ENCODE measurements at regions not wholly inside any gene's neighbourhood (a gene's known extent, or its start where the extent isn't known, plus 50 kb on each side); places are given as distances from the start of the nearest gene placed in this dataset.

GRCh38 chr5:2282034-2282690 lies 399.4 kb upstream of the IRX4 start:
- no peak for DNase-seq (ENCODE audit: low read depth in 6 of 9, low spot score in 9 of 9)
- no peaks in the 10 kb centered on the region for H3K36me3 ChIP-seq (ENCODE audit: control insufficient read depth in 2 of 2, insufficient read depth in 2 of 2, low read length in 1 of 2)

GRCh38 chr5:2281446-2281845 lies 398.7 kb upstream of the IRX4 start:
- no peak for DNase-seq (ENCODE audit: low read depth in 6 of 9, low spot score in 9 of 9)
- Histone ChIP-seq H3K4me3 (ENCODE audit: low read length in 2 of 2) (no peak overlapping the region), H3K27me3 (ENCODE audit: control insufficient read depth in 2 of 2, insufficient read depth in 1 of 2, low read length in 1 of 2) (no peaks in the 10 kb centered on the region), H3K9me3 (ENCODE audit: control insufficient read depth in 2 of 2, insufficient read depth in 1 of 2, low read length in 1 of 2) (peaks cover 0 to 3% of the 10 kb centered on the region in 2 donors), H3K27ac (ENCODE audit: low read depth in 1 of 2, low read length in 1 of 2) (no peak overlapping the region), H3K36me3 (ENCODE audit: control insufficient read depth in 2 of 2, insufficient read depth in 2 of 2, low read length in 1 of 2) (no peaks in the 10 kb centered on the region), H3K4me1 (ENCODE audit: control insufficient read depth in 2 of 2, insufficient read depth in 2 of 2, low read length in 2 of 2) (no peaks in the 10 kb centered on the region)
- WGBS = 94% methylated on average over 3 of the region's 3 CpGs

More at GRCh38 chr5:2282034-2282690, 399.4 kb upstream of the IRX4 start:
- Histone ChIP-seq H3K27ac (ENCODE audit: low read depth in 1 of 2, low read length in 1 of 2) (no peak overlapping the region), H3K27me3 (ENCODE audit: control insufficient read depth in 2 of 2, insufficient read depth in 1 of 2, low read length in 1 of 2) (no peaks in the 10 kb centered on the region), H3K4me1 (ENCODE audit: control insufficient read depth in 2 of 2, insufficient read depth in 2 of 2, low read length in 2 of 2) (no peaks in the 10 kb centered on the region), H3K4me3 (ENCODE audit: low read length in 2 of 2) (no peak overlapping the region), H3K9me3 (ENCODE audit: control insufficient read depth in 2 of 2, insufficient read depth in 1 of 2, low read length in 1 of 2) (peaks cover 0 to 3% of the 10 kb centered on the region in 2 donors)
- 71% methylated on average over 11 of the region's 11 CpGs for WGBS

GRCh38 chr5:2280318-2280717 lies 397.6 kb upstream of the IRX4 start:
- H3K27ac ChIP-seq (ENCODE audit: low read depth in 1 of 2, low read length in 1 of 2) = no peak overlapping the region
- H3K27me3 ChIP-seq (ENCODE audit: control insufficient read depth in 2 of 2, insufficient read depth in 1 of 2, low read length in 1 of 2) = no peaks in the 10 kb centered on the region
- H3K4me3 ChIP-seq (ENCODE audit: low read length in 2 of 2) = no peak overlapping the region
- peaks cover 0 to 3% of the 10 kb centered on the region in 2 donors for H3K9me3 ChIP-seq (ENCODE audit: control insufficient read depth in 2 of 2, insufficient read depth in 1 of 2, low read length in 1 of 2)
- no peak for DNase-seq (ENCODE audit: low read depth in 6 of 9, low spot score in 9 of 9)
- 77% methylated on average over 3 of the region's 3 CpGs for WGBS
- no peaks in the 10 kb centered on the region for H3K4me1 ChIP-seq (ENCODE audit: control insufficient read depth in 2 of 2, insufficient read depth in 2 of 2, low read length in 2 of 2)
- no peaks in the 10 kb centered on the region for H3K36me3 ChIP-seq (ENCODE audit: control insufficient read depth in 2 of 2, insufficient read depth in 2 of 2, low read length in 1 of 2)

GRCh38 chr5:2278825-2279456 lies 396.2 kb upstream of the IRX4 start:
- no peak overlapping the region for H3K27ac ChIP-seq (ENCODE audit: low read depth in 1 of 2, low read length in 1 of 2)
- no peaks in the 10 kb centered on the region for H3K27me3 ChIP-seq (ENCODE audit: control insufficient read depth in 2 of 2, insufficient read depth in 1 of 2, low read length in 1 of 2)
- H3K9me3 ChIP-seq (ENCODE audit: control insufficient read depth in 2 of 2, insufficient read depth in 1 of 2, low read length in 1 of 2) = peaks cover 0 to 3% of the 10 kb centered on the region in 2 donors
- 88% methylated on average over 27 of the region's 27 CpGs for WGBS
- H3K4me1 ChIP-seq (ENCODE audit: control insufficient read depth in 2 of 2, insufficient read depth in 2 of 2, low read length in 2 of 2) = no peaks in the 10 kb centered on the region
- DNase-seq (ENCODE audit: low read depth in 6 of 9, low spot score in 9 of 9) = no peak
- no peaks in the 10 kb centered on the region for H3K36me3 ChIP-seq (ENCODE audit: control insufficient read depth in 2 of 2, insufficient read depth in 2 of 2, low read length in 1 of 2)
- no peak overlapping the region for H3K4me3 ChIP-seq (ENCODE audit: low read length in 2 of 2)

GRCh38 chr5:2277886-2278285 lies 395.2 kb upstream of the IRX4 start:
- DNase-seq (ENCODE audit: low read depth in 6 of 9, low spot score in 9 of 9) = no peak
- Histone ChIP-seq H3K27ac (ENCODE audit: low read depth in 1 of 2, low read length in 1 of 2) (no peak overlapping the region), H3K9me3 (ENCODE audit: control insufficient read depth in 2 of 2, insufficient read depth in 1 of 2, low read length in 1 of 2) (peaks cover 0 to 5% of the 10 kb centered on the region in 2 donors), H3K4me3 (ENCODE audit: low read length in 2 of 2) (no peak overlapping the region), H3K27me3 (ENCODE audit: control insufficient read depth in 2 of 2, insufficient read depth in 1 of 2, low read length in 1 of 2) (no peaks in the 10 kb centered on the region), H3K4me1 (ENCODE audit: control insufficient read depth in 2 of 2, insufficient read depth in 2 of 2, low read length in 2 of 2) (no peaks in the 10 kb centered on the region), H3K36me3 (ENCODE audit: control insufficient read depth in 2 of 2, insufficient read depth in 2 of 2, low read length in 1 of 2) (no peaks in the 10 kb centered on the region)
- WGBS = 89% methylated on average over 15 of the region's 15 CpGs

- DNase-seq (ENCODE audit: low read depth in 6 of 9, low spot score in 9 of 9) = no peak
- 89% methylated on average over 8 of the region's 8 CpGs for WGBS
- H3K36me3 ChIP-seq (ENCODE audit: control insufficient read depth in 2 of 2, insufficient read depth in 2 of 2, low read length in 1 of 2) = no peaks in the 10 kb centered on the region
Measured at GRCh38 chr5:2276101-2276500, 393.4 kb upstream of the IRX4 start.

GRCh38 chr5:2272755-2273154 lies 390.0 kb upstream of the IRX4 start:
- H3K36me3 ChIP-seq (ENCODE audit: control insufficient read depth in 2 of 2, insufficient read depth in 2 of 2, low read length in 1 of 2) = no peaks in the 10 kb centered on the region
- no peaks in the 10 kb centered on the region for H3K27me3 ChIP-seq (ENCODE audit: control insufficient read depth in 2 of 2, insufficient read depth in 1 of 2, low read length in 1 of 2)
- H3K27ac ChIP-seq (ENCODE audit: low read depth in 1 of 2, low read length in 1 of 2) = no peak overlapping the region
- DNase-seq (ENCODE audit: low read depth in 6 of 9, low spot score in 9 of 9) = no peak
- WGBS = 92% methylated on average over 13 of the region's 13 CpGs
- no peak overlapping the region for H3K4me3 ChIP-seq (ENCODE audit: low read length in 2 of 2)
- H3K9me3 ChIP-seq (ENCODE audit: control insufficient read depth in 2 of 2, insufficient read depth in 1 of 2, low read length in 1 of 2) = peaks cover 0 to 2% of the 10 kb centered on the region in 2 donors
- no peaks in the 10 kb centered on the region for H3K4me1 ChIP-seq (ENCODE audit: control insufficient read depth in 2 of 2, insufficient read depth in 2 of 2, low read length in 2 of 2)

More at GRCh38 chr5:2276101-2276500, 393.4 kb upstream of the IRX4 start:
- H3K27me3 ChIP-seq (ENCODE audit: control insufficient read depth in 2 of 2, insufficient read depth in 1 of 2, low read length in 1 of 2) = no peaks in the 10 kb centered on the region
- H3K4me1 ChIP-seq (ENCODE audit: control insufficient read depth in 2 of 2, insufficient read depth in 2 of 2, low read length in 2 of 2) = no peaks in the 10 kb centered on the region
- no peak overlapping the region for H3K27ac ChIP-seq (ENCODE audit: low read depth in 1 of 2, low read length in 1 of 2)
- peaks cover 0 to 6% of the 10 kb centered on the region in 2 donors for H3K9me3 ChIP-seq (ENCODE audit: control insufficient read depth in 2 of 2, insufficient read depth in 1 of 2, low read length in 1 of 2)
- no peak overlapping the region for H3K4me3 ChIP-seq (ENCODE audit: low read length in 2 of 2)

- Histone ChIP-seq H3K9me3 (ENCODE audit: control insufficient read depth in 2 of 2, insufficient read depth in 1 of 2, low read length in 1 of 2) (peaks cover 0 to 2% of the 10 kb centered on the region in 2 donors), H3K36me3 (ENCODE audit: control insufficient read depth in 2 of 2, insufficient read depth in 2 of 2, low read length in 1 of 2) (no peaks in the 10 kb centered on the region), H3K4me1 (ENCODE audit: control insufficient read depth in 2 of 2, insufficient read depth in 2 of 2, low read length in 2 of 2) (no peaks in the 10 kb centered on the region), H3K4me3 (ENCODE audit: low read length in 2 of 2) (no peak overlapping the region), H3K27me3 (ENCODE audit: control insufficient read depth in 2 of 2, insufficient read depth in 1 of 2, low read length in 1 of 2) (no peaks in the 10 kb centered on the region), H3K27ac (ENCODE audit: low read depth in 1 of 2, low read length in 1 of 2) (no peak overlapping the region)
- DNase-seq (ENCODE audit: low read depth in 6 of 9, low spot score in 9 of 9) = no peak
- WGBS = 79% methylated on average over 10 of the region's 10 CpGs
Measured at GRCh38 chr5:2272039-2272438, 389.3 kb upstream of the IRX4 start.

GRCh38 chr5:2271316-2271715 lies 388.6 kb upstream of the IRX4 start:
- Histone ChIP-seq H3K4me3 (ENCODE audit: low read length in 2 of 2) (no peak overlapping the region), H3K27me3 (ENCODE audit: control insufficient read depth in 2 of 2, insufficient read depth in 1 of 2, low read length in 1 of 2) (no peaks in the 10 kb centered on the region), H3K27ac (ENCODE audit: low read depth in 1 of 2, low read length in 1 of 2) (no peak overlapping the region), H3K36me3 (ENCODE audit: control insufficient read depth in 2 of 2, insufficient read depth in 2 of 2, low read length in 1 of 2) (no peaks in the 10 kb centered on the region), H3K4me1 (ENCODE audit: control insufficient read depth in 2 of 2, insufficient read depth in 2 of 2, low read length in 2 of 2) (no peaks in the 10 kb centered on the region), H3K9me3 (ENCODE audit: control insufficient read depth in 2 of 2, insufficient read depth in 1 of 2, low read length in 1 of 2) (peaks cover 0 to 2% of the 10 kb centered on the region in 2 donors)
- WGBS = 68% methylated on average over 8 of the region's 8 CpGs
- DNase-seq (ENCODE audit: low read depth in 6 of 9, low spot score in 9 of 9) = no peak

All from thymus (tissue), 11 donors.